ENCODE measurements at regions not wholly inside any gene's neighbourhood (a gene's known extent, or its start where the extent isn't known, plus 50 kb on each side); places are given as distances from the start of the nearest gene placed in this dataset.

DNA sequence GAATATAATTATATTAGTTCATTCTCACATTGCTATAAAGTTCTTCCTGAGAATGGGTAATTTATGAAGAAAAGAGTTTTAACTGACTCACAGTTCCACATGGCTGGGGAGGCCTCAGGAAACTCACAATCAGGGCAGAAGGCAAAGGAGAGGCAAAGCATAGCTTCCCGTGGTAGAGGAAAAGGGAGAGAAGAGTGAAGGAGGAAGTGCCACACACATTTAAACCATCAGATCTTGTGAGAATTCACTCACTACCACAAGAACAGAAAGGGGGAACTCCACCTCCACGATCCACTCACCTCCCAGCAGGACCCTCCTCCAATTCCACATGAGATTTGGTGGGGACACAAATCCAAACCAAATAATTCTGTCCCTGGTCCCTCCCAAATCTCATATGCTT lies 773.4 kb upstream of the INTU start:
- BruUV-seq (replicated peaks), result no TSS peak
- Histone ChIP-seq H3K9me3 (replicated peaks; ENCODE audit: control insufficient read depth, insufficient read depth, low read length) (no peaks in the 10 kb centered on the region), H3K27ac (ENCODE audit: insufficient read depth, low read depth, low read length) (no peak overlapping the region), H3K4me3 (replicated peaks in 1 of 3; ENCODE audit: insufficient read depth in 1 of 3, low read depth in 1 of 3, low read length in 3 of 3) (no peak overlapping the region), H4K20me1 (replicated peaks; ENCODE audit: control insufficient read depth, extremely low read depth, insufficient read depth, low read length) (no peaks in the 10 kb centered on the region), H3K9ac (replicated peaks; ENCODE audit: extremely low read depth, insufficient read depth, low read length) (no peak overlapping the region), H3K4me2 (ENCODE audit: insufficient read depth, low read length) (no peak overlapping the region), H3K79me2 (ENCODE audit: control insufficient read depth, insufficient read depth, low read length) (no peaks in the 10 kb centered on the region), H3K27me3 (ENCODE audit: control insufficient read depth in 2 of 2, insufficient read depth in 2 of 2, low read length in 2 of 2) (no peaks in the 10 kb centered on the region), H2AFZ (ENCODE audit: low read depth, low read length) (no peak overlapping the region), H3K4me1 (ENCODE audit: control insufficient read depth, extremely low read depth, insufficient read depth, low read length) (no peaks in the 10 kb centered on the region), H3K9me1 (replicated peaks; ENCODE audit: control insufficient read depth, extremely low read depth, insufficient read depth, low read length) (no peaks in the 10 kb centered on the region), H3K36me3 (ENCODE audit: control insufficient read depth in 2 of 2, extremely low read depth in 1 of 2, insufficient read depth in 2 of 2, low read length in 2 of 2) (no peaks in the 10 kb centered on the region)
- ChIA-PET CTCF (no interaction called here), POLR2A (no interaction called here)
- TF ChIP-seq POLR2A (IDR thresholded peaks at IDR 0.05; ENCODE audit: low read depth, low read length), result no peak
- no peak for TF ChIP-seq POLR2AphosphoS5 (IDR thresholded peaks at IDR 0.05; ENCODE audit: insufficient read depth, low read depth, low read length)
- TF ChIP-seq, protein P1, sequence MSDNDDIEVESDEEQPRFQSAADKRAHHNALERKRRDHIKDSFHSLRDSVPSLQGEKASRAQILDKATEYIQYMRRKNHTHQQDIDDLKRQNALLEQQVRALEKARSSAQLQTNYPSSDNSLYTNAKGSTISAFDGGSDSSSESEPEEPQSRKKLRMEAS (IDR thresholded peaks at IDR 0.05; ENCODE audit: insufficient read depth, insufficient read length), result no peak
- TF ChIP-seq JUN (IDR thresholded peaks at IDR 0.05; ENCODE audit: borderline replicate concordance, insufficient read depth, insufficient read length, low read depth), result no peak
- no peak for TF ChIP-seq FOS (IDR thresholded peaks at IDR 0.05; ENCODE audit: borderline replicate concordance, insufficient read depth, low read length)
- TF ChIP-seq, protein P2, sequence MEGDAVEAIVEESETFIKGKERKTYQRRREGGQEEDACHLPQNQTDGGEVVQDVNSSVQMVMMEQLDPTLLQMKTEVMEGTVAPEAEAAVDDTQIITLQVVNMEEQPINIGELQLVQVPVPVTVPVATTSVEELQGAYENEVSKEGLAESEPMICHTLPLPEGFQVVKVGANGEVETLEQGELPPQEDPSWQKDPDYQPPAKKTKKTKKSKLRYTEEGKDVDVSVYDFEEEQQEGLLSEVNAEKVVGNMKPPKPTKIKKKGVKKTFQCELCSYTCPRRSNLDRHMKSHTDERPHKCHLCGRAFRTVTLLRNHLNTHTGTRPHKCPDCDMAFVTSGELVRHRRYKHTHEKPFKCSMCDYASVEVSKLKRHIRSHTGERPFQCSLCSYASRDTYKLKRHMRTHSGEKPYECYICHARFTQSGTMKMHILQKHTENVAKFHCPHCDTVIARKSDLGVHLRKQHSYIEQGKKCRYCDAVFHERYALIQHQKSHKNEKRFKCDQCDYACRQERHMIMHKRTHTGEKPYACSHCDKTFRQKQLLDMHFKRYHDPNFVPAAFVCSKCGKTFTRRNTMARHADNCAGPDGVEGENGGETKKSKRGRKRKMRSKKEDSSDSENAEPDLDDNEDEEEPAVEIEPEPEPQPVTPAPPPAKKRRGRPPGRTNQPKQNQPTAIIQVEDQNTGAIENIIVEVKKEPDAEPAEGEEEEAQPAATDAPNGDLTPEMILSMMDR (IDR thresholded peaks at IDR 0.05; ENCODE audit: extremely low read depth in 1 of 2, insufficient read depth in 1 of 2, low read depth in 1 of 2, low read length in 2 of 2), result no peak
- no peak for TF ChIP-seq GATA2 (IDR thresholded peaks at IDR 0.05; ENCODE audit: insufficient read depth, insufficient read length, low read depth, low read length)
- TF ChIP-seq MYC (IDR thresholded peaks at IDR 0.05; ENCODE audit: low read depth, low read length), result no peak
- TF ChIP-seq EZH2 (IDR thresholded peaks at IDR 0.05; ENCODE audit: borderline replicate concordance, low read depth, low read length, severe bottlenecking), result no peak
- intact Hi-C loops (cut with micrococcal nuclease) (loop anchor here (10.0 kb wide), 1 partner anchor 1545 kb away; the partner anchor contains the start of gene FAT4), dilution Hi-C loops (cut with MboI; ENCODE audit: extremely low pct_ligation_motif_present, low sequenced_read_pairs) (no loop called here)
- DNase-seq (ENCODE audit: low read depth, low spot score) (no peak), FAIRE-seq (no peak)
